ENCODE measurements at regions not wholly inside any gene's neighbourhood (a gene's known extent, or its start where the extent isn't known, plus 50 kb on each side); places are given as distances from the start of the nearest gene placed in this dataset.
"Not testable (repeated sequence)": the region's sequence is repeated elsewhere in the genome, so short reads cannot be mapped to it uniquely, and the experiment has no call there.

DNA sequence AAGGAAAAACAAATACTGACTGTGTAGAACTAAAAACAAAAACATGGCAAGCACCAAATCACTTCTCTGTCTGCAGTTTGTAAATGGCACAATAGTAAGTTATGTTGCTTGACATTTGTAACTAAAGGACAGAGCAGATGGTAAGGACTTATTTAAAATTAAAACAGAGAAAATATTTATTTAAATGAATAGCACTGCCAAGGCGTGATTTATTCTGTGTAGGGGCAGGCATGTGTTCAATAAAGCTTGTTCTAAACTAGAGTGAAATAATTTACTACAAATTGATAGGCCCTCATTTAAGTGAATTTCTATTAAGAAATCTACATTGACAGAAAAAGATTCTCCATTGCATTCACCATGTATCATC is 231.5 kb downstream of the CYLC2 start:
- DNase-seq (ENCODE audit: low read depth) = no peak
- no peak for TF ChIP-seq CTCF (conservative IDR thresholded peaks at IDR 0.05; ENCODE audit: low read depth, low read length)
- H3K4me3 ChIP-seq (ENCODE audit: low read depth, low read length) = no peak overlapping the region

DNA sequence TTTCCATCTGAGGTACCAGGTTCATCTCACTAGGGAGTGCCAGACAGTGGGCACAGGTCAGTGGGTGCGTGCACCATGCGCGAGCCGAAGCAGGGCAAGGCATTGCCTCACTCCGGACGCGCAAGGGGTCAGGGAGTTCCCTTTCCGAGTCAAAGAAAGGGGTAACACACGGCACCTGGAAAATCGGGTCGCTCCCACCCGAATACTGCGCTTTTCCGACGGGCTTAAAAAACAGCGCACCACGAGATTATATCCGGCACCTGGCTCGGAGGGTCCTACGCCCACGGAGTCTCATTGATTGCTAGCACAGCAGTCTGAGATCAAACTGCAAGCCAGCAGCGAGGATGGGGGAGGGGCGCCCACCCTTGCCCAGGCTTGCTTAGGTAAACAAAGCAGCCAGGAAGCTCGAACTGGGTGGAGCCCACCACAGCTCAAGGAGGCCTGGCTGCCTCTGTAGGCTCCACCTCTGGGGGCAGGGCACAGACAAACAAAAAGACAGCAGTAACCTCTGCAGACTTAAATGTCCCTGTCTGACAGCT is 242.5 kb downstream of the CYLC2 start:
- not testable (repeated sequence) for DNase-seq (ENCODE audit: low read depth); H3K4me3 ChIP-seq (ENCODE audit: low read depth, low read length)

DNA sequence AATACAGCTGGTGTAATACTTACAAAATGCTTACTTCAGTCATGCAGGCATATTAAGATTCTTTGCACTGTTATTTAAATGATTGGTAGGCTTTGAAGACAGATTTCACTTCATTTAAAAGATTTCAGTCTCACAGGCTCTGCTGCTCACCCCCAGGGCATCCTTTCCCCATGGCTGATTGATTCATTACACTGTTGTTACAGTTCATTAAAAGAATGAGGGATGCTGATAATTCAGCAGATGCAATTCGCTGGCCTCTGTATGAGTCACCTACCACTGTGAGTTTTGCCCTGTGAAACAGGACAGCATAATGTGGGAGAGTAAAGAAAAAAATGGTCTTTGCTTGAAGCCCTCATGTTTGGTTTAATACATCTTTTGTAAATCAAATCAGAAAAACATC is 246.9 kb downstream of the CYLC2 start:
- DNase-seq (ENCODE audit: low read depth) = no peak
- TF ChIP-seq CTCF (conservative IDR thresholded peaks at IDR 0.05; ENCODE audit: low read depth, low read length) = no peak
- H3K4me3 ChIP-seq (ENCODE audit: low read depth, low read length) = no peak overlapping the region

DNA sequence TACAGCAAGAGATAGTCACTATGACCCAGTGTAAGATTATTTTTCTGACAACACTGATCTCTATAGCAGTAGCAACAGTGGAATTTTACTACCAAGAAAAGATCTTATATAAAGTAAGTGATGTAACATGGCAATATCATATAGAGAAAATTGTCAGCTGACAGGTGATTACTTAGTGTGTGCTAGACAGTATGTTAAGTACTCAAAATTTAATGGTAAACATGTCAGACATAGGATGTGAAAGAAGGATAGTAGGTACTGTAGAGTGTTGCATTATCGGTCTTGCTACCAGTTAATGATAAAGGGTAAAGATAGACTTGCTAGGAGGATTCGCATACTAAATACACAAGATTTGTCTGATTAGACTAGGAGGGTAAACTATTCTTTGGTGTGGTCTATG is 247.4 kb downstream of the CYLC2 start:
- H3K4me3 ChIP-seq (ENCODE audit: low read depth, low read length) = no peak overlapping the region
- no peak for TF ChIP-seq CTCF (conservative IDR thresholded peaks at IDR 0.05; ENCODE audit: low read depth, low read length)
- DNase-seq (ENCODE audit: low read depth) = no peak

DNA sequence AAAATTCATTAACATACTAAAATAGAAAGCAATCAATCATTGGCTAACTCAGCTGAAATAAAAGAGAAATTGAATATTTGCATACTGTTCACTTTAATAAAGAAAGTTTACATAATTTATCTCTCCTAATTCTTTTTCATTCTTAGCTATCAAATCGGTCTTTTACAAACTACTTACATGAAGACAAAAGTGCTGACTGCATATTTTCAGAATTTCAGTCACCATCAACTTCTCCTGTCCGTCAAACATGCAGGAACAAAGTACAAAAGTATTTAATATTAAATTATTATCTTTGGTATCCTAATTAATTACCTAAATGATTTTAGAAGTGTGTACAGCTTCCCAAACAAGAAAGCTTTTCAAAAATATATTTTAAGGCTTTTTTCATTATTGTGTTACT is 248.4 kb downstream of the CYLC2 start:
- TF ChIP-seq CTCF (conservative IDR thresholded peaks at IDR 0.05; ENCODE audit: low read depth, low read length) = no peak
- DNase-seq (ENCODE audit: low read depth) = no peak
- no peak overlapping the region for H3K4me3 ChIP-seq (ENCODE audit: low read depth, low read length)

GRCh38 chr9:103245369-103245768 is 250.2 kb downstream of the CYLC2 start:
- no peak for TF ChIP-seq CTCF (conservative IDR thresholded peaks at IDR 0.05; ENCODE audit: low read depth, low read length)
- DNase-seq (ENCODE audit: low read depth) = no peak
- no peak overlapping the region for H3K4me3 ChIP-seq (ENCODE audit: low read depth, low read length)

DNA sequence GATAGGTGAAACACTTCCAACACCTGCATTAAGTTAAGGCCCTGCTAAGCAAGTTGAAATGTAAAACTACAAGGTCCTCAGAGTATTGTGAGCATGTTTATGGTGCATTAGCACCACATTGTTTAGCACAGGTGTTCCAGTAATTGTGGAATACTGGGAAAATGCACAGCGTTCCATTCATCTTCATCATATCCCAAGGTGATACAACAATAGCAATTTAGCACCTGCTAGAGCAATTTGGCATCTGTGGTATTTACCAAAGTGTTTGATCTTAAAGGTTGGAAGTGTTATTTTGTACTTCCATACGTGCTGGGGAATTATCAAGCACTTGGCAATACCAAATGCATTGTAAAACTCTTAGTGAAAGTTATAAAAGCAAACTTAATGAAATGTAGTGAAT is 266.8 kb downstream of the CYLC2 start:
- no peak overlapping the region for H3K4me3 ChIP-seq (ENCODE audit: low read depth, low read length)
- TF ChIP-seq CTCF (conservative IDR thresholded peaks at IDR 0.05; ENCODE audit: low read depth, low read length) = no peak
- DNase-seq (ENCODE audit: low read depth) = no peak

- H3K4me3 ChIP-seq (ENCODE audit: low read depth, low read length) = no peak overlapping the region
- DNase-seq (ENCODE audit: low read depth) = no peak
- no peak for TF ChIP-seq CTCF (conservative IDR thresholded peaks at IDR 0.05; ENCODE audit: low read depth, low read length)
Observed at GRCh38 chr9:103266064-103266463, 270.9 kb downstream of the CYLC2 start.
